Lower leg skin (tissue), 4 donors: ENCODE measurements at regions not wholly inside any gene's neighbourhood (a gene's known extent, or its start where the extent isn't known, plus 50 kb on each side); places are given as distances from the start of the nearest gene placed in this dataset.

Source experiments
- DNase-seq, 2 donors: peaks; one replicate each; pipeline ENCODE4 v3.0.0-alpha.2; 2019; ENCODE audit warnings: low spot score in 2 of 2
- H3K4me3 ChIP-seq: fragments of 200-600 bp; sonication (generic); 2 replicates; pipeline ENCODE4 v1.5.1; 2017; ENCODE audit warnings: mild to moderate bottlenecking, low read depth; ENCODE audit not compliant: poor library complexity, severe bottlenecking
- POLR2A ChIP-seq, 2 donors: fragments of 450-650 bp; IDR thresholded peaks; one replicate each; pipeline ENCODE4 v1.6.1; 2016 to 2017; ENCODE audit warnings: antibody characterized with exemption in 2 of 2, mild to moderate bottlenecking in 1 of 2, moderate library complexity in 1 of 2
- WGBS, 2 donors: methylation state at CpG; one replicate each; pipeline ENCODE4 v1.1.5; 2018; 5-methylcytosine and 5-hydroxymethylcytosine counted together
- intact Hi-C: fragments of 100-400 bp; cut with DNase I; formaldehyde crosslinking; loops from one replicate; pipeline ENCODE4 v1.15.0; 2023; ENCODE audit warnings: low total_unique reads
- TF ChIP-seq, protein P1 (sequence below), 3 donors: fragments of 450-650 bp; IDR thresholded peaks; one replicate each; pipeline ENCODE4 v1.5.1; 2016; ENCODE audit warnings: antibody characterized with exemption in 3 of 3, mild to moderate bottlenecking in 3 of 3, moderate library complexity in 2 of 3

DNA sequence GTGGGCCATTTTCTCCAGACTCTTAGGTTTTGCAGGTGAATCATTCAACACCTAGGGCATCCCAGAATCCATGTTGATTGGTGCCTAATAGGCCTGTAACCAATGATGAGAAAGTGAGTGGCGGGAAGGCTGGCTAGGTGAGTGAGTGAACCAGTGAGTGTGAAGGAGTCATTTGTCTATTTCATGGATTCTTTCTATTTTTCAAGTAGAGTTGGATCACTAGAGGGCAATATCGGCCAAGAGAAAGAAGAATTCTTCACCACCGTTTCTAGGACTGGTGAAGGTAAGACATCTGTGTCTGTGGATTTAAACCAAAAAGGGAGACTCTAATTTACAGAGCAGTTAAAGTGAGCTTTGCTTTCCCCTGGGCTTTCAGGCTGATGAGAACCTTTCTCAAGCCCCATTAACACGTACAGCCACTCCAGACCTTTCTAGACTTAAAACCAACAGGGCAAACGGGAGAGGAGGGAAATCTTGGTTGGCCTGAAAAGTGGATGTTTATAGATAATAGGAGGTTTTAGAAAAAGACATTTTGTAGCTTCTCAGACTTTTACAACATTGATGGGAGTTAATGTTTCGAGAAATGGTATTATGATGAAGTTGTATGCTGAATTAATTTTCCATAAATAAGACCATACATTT lies 114.3 kb upstream of the IL12B start:
- no peak for DNase-seq
- H3K4me3 ChIP-seq: no peak overlapping the region
- intact Hi-C loops: loop anchor here (10.0 kb wide), 1 partner anchor 540 kb away; no protein-coding TSS in a partner anchor
- 58 to 60% methylated on average over 6 of the region's 6 CpGs for WGBS, 2 donors
- TF ChIP-seq POLR2A (IDR thresholded peaks at IDR 0.05): no peak
- TF ChIP-seq, protein P1, sequence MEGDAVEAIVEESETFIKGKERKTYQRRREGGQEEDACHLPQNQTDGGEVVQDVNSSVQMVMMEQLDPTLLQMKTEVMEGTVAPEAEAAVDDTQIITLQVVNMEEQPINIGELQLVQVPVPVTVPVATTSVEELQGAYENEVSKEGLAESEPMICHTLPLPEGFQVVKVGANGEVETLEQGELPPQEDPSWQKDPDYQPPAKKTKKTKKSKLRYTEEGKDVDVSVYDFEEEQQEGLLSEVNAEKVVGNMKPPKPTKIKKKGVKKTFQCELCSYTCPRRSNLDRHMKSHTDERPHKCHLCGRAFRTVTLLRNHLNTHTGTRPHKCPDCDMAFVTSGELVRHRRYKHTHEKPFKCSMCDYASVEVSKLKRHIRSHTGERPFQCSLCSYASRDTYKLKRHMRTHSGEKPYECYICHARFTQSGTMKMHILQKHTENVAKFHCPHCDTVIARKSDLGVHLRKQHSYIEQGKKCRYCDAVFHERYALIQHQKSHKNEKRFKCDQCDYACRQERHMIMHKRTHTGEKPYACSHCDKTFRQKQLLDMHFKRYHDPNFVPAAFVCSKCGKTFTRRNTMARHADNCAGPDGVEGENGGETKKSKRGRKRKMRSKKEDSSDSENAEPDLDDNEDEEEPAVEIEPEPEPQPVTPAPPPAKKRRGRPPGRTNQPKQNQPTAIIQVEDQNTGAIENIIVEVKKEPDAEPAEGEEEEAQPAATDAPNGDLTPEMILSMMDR (IDR thresholded peaks at IDR 0.05): no peak

DNA sequence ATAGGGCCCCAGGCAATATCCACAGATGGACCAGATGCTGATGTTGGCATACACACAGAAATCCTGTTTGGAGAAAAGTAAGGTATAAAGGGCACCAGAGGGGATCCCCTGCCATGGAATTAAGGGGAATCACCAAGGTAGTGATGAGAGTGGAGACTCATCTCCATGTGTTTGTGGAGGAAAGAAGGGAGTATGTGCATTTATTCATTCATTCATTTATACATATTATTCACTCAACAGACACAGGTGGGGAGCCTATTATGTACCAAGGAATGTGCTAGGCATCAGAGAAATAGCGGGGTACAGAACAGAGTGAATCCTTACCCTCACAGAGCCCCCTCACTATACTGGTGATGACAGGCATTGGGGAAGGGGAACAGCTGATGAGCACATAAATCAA lies 116.8 kb upstream of the IL12B start:
- H3K4me3 ChIP-seq: no peak overlapping the region
- TF ChIP-seq, protein P1 (IDR thresholded peaks at IDR 0.05): no peak
- no peak for TF ChIP-seq POLR2A (IDR thresholded peaks at IDR 0.05)
- DNase-seq: no peak
- 88 to 91% methylated on average over 1 of the region's 1 CpG for WGBS, 2 donors
- intact Hi-C loops: loop anchor here (10.0 kb wide), 1 partner anchor 538 kb away; no protein-coding TSS in a partner anchor

DNA sequence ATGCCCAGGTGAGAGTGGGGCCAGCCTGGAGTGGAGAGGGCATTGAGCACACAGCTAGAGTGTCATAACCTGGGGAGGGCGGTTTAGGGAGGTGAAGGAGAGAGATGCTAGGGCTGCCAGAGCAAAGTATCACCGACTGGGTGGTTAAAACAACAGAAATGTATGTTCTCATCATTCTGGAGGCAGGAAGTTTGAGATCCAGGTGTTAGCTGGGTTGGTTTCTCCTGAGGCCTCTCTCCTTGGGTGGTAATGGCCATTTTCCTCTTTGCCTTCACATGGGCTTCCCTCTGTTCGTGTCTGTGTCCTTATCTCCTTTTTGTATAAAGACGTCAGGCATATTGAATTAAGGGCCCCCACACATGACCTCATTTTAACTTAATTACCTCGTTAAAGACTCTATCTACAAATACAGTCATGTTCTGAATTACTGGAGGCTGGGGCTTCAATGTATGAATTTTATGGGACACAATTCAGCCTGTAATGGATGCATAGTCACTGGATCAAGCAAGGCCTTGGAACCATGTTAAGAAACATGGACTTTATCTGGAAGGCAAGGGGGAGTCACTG lies 118.6 kb upstream of the IL12B start:
- WGBS, 2 donors: 84 to 91% methylated on average over 5 of the region's 5 CpGs
- DNase-seq: peak in 1 of 2 donors; percentile 31
- H3K4me3 ChIP-seq: no peak overlapping the region
- intact Hi-C loops: loop anchor here (10.0 kb wide), 1 partner anchor 536 kb away; no protein-coding TSS in a partner anchor
- TF ChIP-seq, protein P1 (IDR thresholded peaks at IDR 0.05): no peak
- TF ChIP-seq POLR2A (IDR thresholded peaks at IDR 0.05): no peak

DNA sequence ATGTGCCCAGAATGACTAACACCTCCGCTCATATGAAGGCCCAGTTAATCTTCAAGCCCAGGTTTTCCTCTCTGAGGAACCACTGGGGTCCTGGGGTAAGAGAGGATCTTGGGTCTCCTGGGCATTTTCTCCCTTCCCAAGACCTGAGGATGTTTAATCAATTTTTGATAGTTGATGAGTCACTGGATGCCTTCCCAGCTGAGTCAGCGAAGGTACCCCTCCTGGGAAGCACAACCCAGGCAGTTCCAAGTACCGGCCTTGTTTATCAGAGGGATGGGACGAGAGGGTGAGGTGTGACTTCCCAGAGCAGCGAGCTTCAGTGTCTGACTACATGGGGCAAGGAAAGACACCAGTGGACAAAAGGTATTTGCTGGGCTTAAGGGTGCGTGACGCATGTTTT lies 119.6 kb upstream of the IL12B start:
- 95 to 96% methylated on average over 6 to 7 of the region's 7 CpGs for WGBS, 2 donors
- peak in 1 of 2 donors; percentile 61 for DNase-seq
- intact Hi-C loops: loop anchor here (10.0 kb wide), 1 partner anchor 535 kb away; no protein-coding TSS in a partner anchor
- H3K4me3 ChIP-seq: no peak overlapping the region
- TF ChIP-seq, protein P1 (IDR thresholded peaks at IDR 0.05): no peak
- TF ChIP-seq POLR2A (IDR thresholded peaks at IDR 0.05): no peak

DNA sequence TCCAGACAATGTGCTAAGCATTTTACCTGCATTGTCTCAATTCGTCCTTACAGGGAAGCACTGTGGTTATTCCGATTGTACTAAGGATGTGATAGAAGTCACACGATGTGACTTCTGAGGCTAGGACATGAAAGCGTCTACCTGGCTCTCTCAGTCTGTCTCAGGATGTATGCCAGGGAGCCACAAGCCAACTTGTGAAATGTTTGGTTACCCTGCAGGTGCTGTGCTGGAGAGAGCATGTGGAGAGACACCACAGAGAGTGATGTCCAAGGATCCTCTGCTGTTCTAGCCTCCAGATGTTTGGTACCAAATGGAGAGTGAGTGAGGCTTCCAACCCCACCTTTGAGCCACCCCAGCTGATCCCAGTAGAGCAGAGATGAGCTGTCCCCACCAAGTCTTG lies 120.1 kb upstream of the IL12B start:
- 86 to 90% methylated on average over 4 of the region's 4 CpGs for WGBS, 2 donors
- no peak overlapping the region for H3K4me3 ChIP-seq
- TF ChIP-seq, protein P1 (IDR thresholded peaks at IDR 0.05): no peak
- no peak for TF ChIP-seq POLR2A (IDR thresholded peaks at IDR 0.05)
- DNase-seq: peak in 1 of 2 donors; percentile 50
- intact Hi-C loops: no loop called here
